GM12878 (cell line): ENCODE measurements at regions not wholly inside any gene's neighbourhood (a gene's known extent, or its start where the extent isn't known, plus 50 kb on each side); places are given as distances from the start of the nearest gene placed in this dataset.

ENCODE experiments used
- ATAC-seq: fragments of 200-7000 bp; cut with Tn5 transposase; 3 replicates; pipeline ENCODE4 v1.9.1; 2020; ENCODE audit warnings: mild to moderate bottlenecking, moderate library complexity
- BruUV-seq: library from RNA; stranded (reverse); fragments of 400-500 nt; replicated peaks from 2 replicates; lab custom pipeline; 2021; lab: Mats Ljungman, UMichigan
- CTCF ChIA-PET: fragments of 300-600 bp; sonication (Branson Sonifier 250); formaldehyde crosslinking; extraction: SDS; loops from one replicate; lab custom pipeline; 2021; ENCODE audit warnings: inconsistent platforms; lab: Yijun Ruan, JAX
- POLR2A ChIA-PET: fragments of 350-600 bp; formaldehyde crosslinking; extraction: SDS; loops from one replicate; lab custom pipeline; 2021; ENCODE audit warnings: inconsistent platforms; lab: Charles Lee
- RAD21 ChIA-PET: fragments of 300-600 bp; sonication (Branson Sonifier 250); formaldehyde crosslinking; loops from one replicate; lab custom pipeline; 2023; ENCODE audit warnings: antibody characterized with exemption; ENCODE audit not compliant: unreplicated experiment; lab: Charles Lee
- SMC1A ChIA-PET: fragments of 300-600 bp; sonication (Branson Sonifier 250); formaldehyde crosslinking; loops from one replicate; lab custom pipeline; 2023; ENCODE audit not compliant: unreplicated experiment, uncharacterized antibody; lab: Charles Lee
- DNase-seq: peaks from one replicate; pipeline ENCODE4 v3.0.0-alpha.2; 2011; ENCODE audit warnings: low read depth, low spot score
- FAIRE-seq: peaks from 3 replicates; lab custom pipeline; 2011; peaks lifted over from hg19 to GRCh38; lab: Jason Lieb, UNC
- H2AFZ ChIP-seq: 2 replicates; pipeline ENCODE4 v1.6.0; 2011; ENCODE audit warnings: low read depth, low read length, control low read depth; ENCODE audit not compliant: control insufficient read depth
- H3K27ac ChIP-seq: 2 replicates; pipeline ENCODE4 v1.5.1; 2011; ENCODE audit warnings: control low read depth; ENCODE audit not compliant: control insufficient read depth, insufficient read depth
- H3K27me3 ChIP-seq, 2 experiments: replicated peaks in 1 of 2; 2 replicates each; pipeline versions ENCODE4 v1.6.0 to v1.6.1; 2011; ENCODE audit warnings: low read length in 1 of 2; ENCODE audit not compliant: control insufficient read depth in 2 of 2, insufficient read depth in 2 of 2
- H3K36me3 ChIP-seq, 2 experiments: 2 replicates each; pipeline ENCODE4 v1.5.1; 2011; ENCODE audit warnings: low read length in 1 of 2; ENCODE audit not compliant: control insufficient read depth in 2 of 2, insufficient read depth in 2 of 2
- H3K4me1 ChIP-seq: 2 replicates; pipeline ENCODE4 v1.6.1; 2011; ENCODE audit warnings: mild to moderate bottlenecking, low read length, moderate library complexity, mixed read lengths; ENCODE audit not compliant: control insufficient read depth, insufficient read depth
- H3K4me2 ChIP-seq: 2 replicates; pipeline ENCODE4 v1.6.0; 2011; ENCODE audit warnings: control low read depth; ENCODE audit not compliant: control insufficient read depth, insufficient read depth
- H3K4me3 ChIP-seq: fragments of 200-600 bp; sonication (generic); 2 replicates; pipeline ENCODE4 v1.5.1; 2016
- H3K79me2 ChIP-seq: 2 replicates; pipeline ENCODE4 v1.6.0; 2011; ENCODE audit warnings: low read length; ENCODE audit not compliant: control insufficient read depth, insufficient read depth
- H3K9ac ChIP-seq: 2 replicates; pipeline ENCODE4 v1.8.0; 2011; ENCODE audit warnings: low read length, control low read depth, mixed read lengths; ENCODE audit not compliant: control insufficient read depth, insufficient read depth
- H3K9me3 ChIP-seq: replicated peaks from 3 replicates; pipeline ENCODE4 v1.5.1; 2011; ENCODE audit warnings: mild to moderate bottlenecking, low read length; ENCODE audit not compliant: control insufficient read depth, insufficient read depth
- H4K20me1 ChIP-seq: 2 replicates; pipeline ENCODE4 v1.6.0; 2011; ENCODE audit not compliant: control insufficient read depth, insufficient read depth
- BCL3 ChIP-seq: IDR thresholded peaks from 2 replicates; pipeline ENCODE4 v1.6.1; 2011; ENCODE audit warnings: borderline replicate concordance, low read depth, mild to moderate bottlenecking, moderate library complexity, low read length; ENCODE audit not compliant: insufficient read depth, poor library complexity, severe bottlenecking
- BHLHE40 ChIP-seq, 2 experiments: fragments of 450-650 bp in 1 of 2; IDR thresholded peaks; 2 replicates each; pipeline ENCODE4 v1.6.1; 2011 to 2017; ENCODE audit warnings: low read depth in 2 of 2, borderline replicate concordance in 1 of 2, improper control_type of control experiment in 1 of 2, low read length in 1 of 2, mild to moderate bottlenecking in 1 of 2
- GABPA ChIP-seq: IDR thresholded peaks from 2 replicates; pipeline ENCODE4 v1.6.1; 2014; ENCODE audit warnings: antibody characterized with exemption, low read depth, mild to moderate bottlenecking, inconsistent platforms
- HDAC6 ChIP-seq: fragments of 200-600 bp; sonication (generic); IDR thresholded peaks from one replicate; pipeline ENCODE4 v1.8.0; 2017; ENCODE audit warnings: antibody characterized with exemption; ENCODE audit not compliant: unreplicated experiment
- IKZF2 ChIP-seq, 2 experiments: fragments of 450-650 bp; IDR thresholded peaks; 2 replicates each; pipeline ENCODE4 v1.6.1; 2017; ENCODE audit warnings: mild to moderate bottlenecking in 2 of 2, moderate library complexity in 2 of 2
- JUNB ChIP-seq: IDR thresholded peaks from 2 replicates; pipeline ENCODE4 v1.6.1; 2016; ENCODE audit warnings: antibody characterized with exemption, mild to moderate bottlenecking
- NR2C2 ChIP-seq: IDR thresholded peaks from 2 replicates; pipeline ENCODE4 v1.6.1; 2011; ENCODE audit warnings: borderline replicate concordance, low read depth; ENCODE audit not compliant: control insufficient read depth, insufficient read length
- RBBP5 ChIP-seq: fragments of 200-600 bp; sonication (generic); conservative IDR thresholded peaks from 2 replicates; pipeline ENCODE4 v1.6.1; 2016
- SMAD1 ChIP-seq: fragments of 450-650 bp; IDR thresholded peaks from 2 replicates; pipeline ENCODE4 v1.6.1; 2018; ENCODE audit warnings: mild to moderate bottlenecking, low read depth; ENCODE audit not compliant: partially characterized antibody
- YY1 ChIP-seq: IDR thresholded peaks from 2 replicates; pipeline ENCODE4 v1.6.1; 2011; ENCODE audit warnings: low read depth, mild to moderate bottlenecking, low read length
- ZZZ3 ChIP-seq: IDR thresholded peaks from 2 replicates; pipeline ENCODE4 v1.6.1; 2011; ENCODE audit warnings: low read depth; ENCODE audit not compliant: control insufficient read depth, insufficient read length
- WGBS: methylation state at CpG from one replicate; pipeline ENCODE4 v1.1.6; 2016; ENCODE audit warnings: low lambda C conversion rate; ENCODE audit not compliant: insufficient replicate concordance, insufficient coverage; ENCODE audit errors: missing lambda C conversion rate; 5-methylcytosine and 5-hydroxymethylcytosine counted together
- in situ Hi-C: fragments of 300-500 bp; cut with MboI; formaldehyde crosslinking; loops from 9 replicates; pipeline ENCODE4 v1.14.3; 2018; ENCODE audit warnings: mixed read lengths
- intact Hi-C: fragments of 100-400 bp; cut with micrococcal nuclease; formaldehyde crosslinking; loops from one replicate; pipeline ENCODE4 v1.14.2; 2022; ENCODE audit not compliant: unreplicated experiment
- TF ChIP-seq, protein P1 (sequence below): fragments of 450-650 bp; IDR thresholded peaks from 2 replicates; pipeline ENCODE4 v1.6.1; 2018; ENCODE audit warnings: mild to moderate bottlenecking, low read depth, moderate library complexity; ENCODE audit not compliant: partially characterized antibody
- TF ChIP-seq, protein P2 (sequence below): IDR thresholded peaks from 2 replicates; pipeline ENCODE4 v1.6.1; 2011; ENCODE audit warnings: mild to moderate bottlenecking, low read depth, low read length, moderate library complexity; ENCODE audit not compliant: insufficient replicate concordance
- TF ChIP-seq, protein P3 (sequence below): fragments of 450-650 bp; IDR thresholded peaks from 2 replicates; pipeline ENCODE4 v1.6.1; 2017; ENCODE audit warnings: low read depth, mild to moderate bottlenecking, moderate library complexity

GRCh38 chr12:24153079-24153478 is 203.6 kb upstream of the SOX5 start:
- no TSS peak for BruUV-seq
- ATAC-seq = no peak

More at GRCh38 chr12:24153079-24153478, 203.6 kb upstream of the SOX5 start:
- ChIA-PET POLR2A (no interaction called here), CTCF (interaction anchor here (0.6 kb wide), 1 partner anchor 10 kb away, joined by 3 read pairs; no protein-coding TSS in a partner anchor), SMC1A (interaction anchor here (1.3 to 1.6 kb wide), 3 partner anchors 9 to 78 kb away, joined by 3 to 4 read pairs (median 4); no protein-coding TSS in a partner anchor), RAD21 (no interaction called here)
- Histone ChIP-seq H4K20me1 (no peaks in the 10 kb centered on the region), H3K27ac (no peak overlapping the region), H3K4me1 (no peaks in the 10 kb centered on the region), H3K9me3 (no peaks in the 10 kb centered on the region), H3K9ac (no peak overlapping the region), H3K79me2 (no peaks in the 10 kb centered on the region), H2AFZ (no peak overlapping the region), H3K4me3 (no peak overlapping the region), H3K36me3 (no peaks in the 10 kb centered on the region), H3K4me2 (no peak overlapping the region), H3K27me3 (no peaks in the 10 kb centered on the region)
- in situ Hi-C loops (no loop called here), intact Hi-C loops (no loop called here)
- no peak for FAIRE-seq
- 40% methylated on average over 2 of the region's 2 CpGs for WGBS
- DNase-seq = no peak
- no peak for TF ChIP-seq HDAC6
- TF ChIP-seq RBBP5 = no peak
- TF ChIP-seq IKZF2 (IDR thresholded peaks at IDR 0.05) = no peak
- no peak for TF ChIP-seq GABPA
- TF ChIP-seq, protein P1, sequence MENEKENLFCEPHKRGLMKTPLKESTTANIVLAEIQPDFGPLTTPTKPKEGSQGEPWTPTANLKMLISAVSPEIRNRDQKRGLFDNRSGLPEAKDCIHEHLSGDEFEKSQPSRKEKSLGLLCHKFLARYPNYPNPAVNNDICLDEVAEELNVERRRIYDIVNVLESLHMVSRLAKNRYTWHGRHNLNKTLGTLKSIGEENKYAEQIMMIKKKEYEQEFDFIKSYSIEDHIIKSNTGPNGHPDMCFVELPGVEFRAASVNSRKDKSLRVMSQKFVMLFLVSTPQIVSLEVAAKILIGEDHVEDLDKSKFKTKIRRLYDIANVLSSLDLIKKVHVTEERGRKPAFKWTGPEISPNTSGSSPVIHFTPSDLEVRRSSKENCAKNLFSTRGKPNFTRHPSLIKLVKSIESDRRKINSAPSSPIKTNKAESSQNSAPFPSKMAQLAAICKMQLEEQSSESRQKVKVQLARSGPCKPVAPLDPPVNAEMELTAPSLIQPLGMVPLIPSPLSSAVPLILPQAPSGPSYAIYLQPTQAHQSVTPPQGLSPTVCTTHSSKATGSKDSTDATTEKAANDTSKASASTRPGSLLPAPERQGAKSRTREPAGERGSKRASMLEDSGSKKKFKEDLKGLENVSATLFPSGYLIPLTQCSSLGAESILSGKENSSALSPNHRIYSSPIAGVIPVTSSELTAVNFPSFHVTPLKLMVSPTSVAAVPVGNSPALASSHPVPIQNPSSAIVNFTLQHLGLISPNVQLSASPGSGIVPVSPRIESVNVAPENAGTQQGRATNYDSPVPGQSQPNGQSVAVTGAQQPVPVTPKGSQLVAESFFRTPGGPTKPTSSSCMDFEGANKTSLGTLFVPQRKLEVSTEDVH = no peak
- no peak for TF ChIP-seq BHLHE40 (IDR thresholded peaks at IDR 0.05; ENCODE audit: borderline replicate concordance in 1 of 2, low read depth in 2 of 2, low read length in 1 of 2)
- TF ChIP-seq, protein P2, sequence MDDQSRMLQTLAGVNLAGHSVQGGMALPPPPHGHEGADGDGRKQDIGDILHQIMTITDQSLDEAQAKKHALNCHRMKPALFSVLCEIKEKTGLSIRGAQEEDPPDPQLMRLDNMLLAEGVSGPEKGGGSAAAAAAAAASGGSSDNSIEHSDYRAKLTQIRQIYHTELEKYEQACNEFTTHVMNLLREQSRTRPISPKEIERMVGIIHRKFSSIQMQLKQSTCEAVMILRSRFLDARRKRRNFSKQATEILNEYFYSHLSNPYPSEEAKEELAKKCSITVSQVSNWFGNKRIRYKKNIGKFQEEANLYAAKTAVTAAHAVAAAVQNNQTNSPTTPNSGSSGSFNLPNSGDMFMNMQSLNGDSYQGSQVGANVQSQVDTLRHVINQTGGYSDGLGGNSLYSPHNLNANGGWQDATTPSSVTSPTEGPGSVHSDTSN = no peak
- TF ChIP-seq SMAD1 = no peak
- TF ChIP-seq NR2C2 = no peak
- TF ChIP-seq, protein P3, sequence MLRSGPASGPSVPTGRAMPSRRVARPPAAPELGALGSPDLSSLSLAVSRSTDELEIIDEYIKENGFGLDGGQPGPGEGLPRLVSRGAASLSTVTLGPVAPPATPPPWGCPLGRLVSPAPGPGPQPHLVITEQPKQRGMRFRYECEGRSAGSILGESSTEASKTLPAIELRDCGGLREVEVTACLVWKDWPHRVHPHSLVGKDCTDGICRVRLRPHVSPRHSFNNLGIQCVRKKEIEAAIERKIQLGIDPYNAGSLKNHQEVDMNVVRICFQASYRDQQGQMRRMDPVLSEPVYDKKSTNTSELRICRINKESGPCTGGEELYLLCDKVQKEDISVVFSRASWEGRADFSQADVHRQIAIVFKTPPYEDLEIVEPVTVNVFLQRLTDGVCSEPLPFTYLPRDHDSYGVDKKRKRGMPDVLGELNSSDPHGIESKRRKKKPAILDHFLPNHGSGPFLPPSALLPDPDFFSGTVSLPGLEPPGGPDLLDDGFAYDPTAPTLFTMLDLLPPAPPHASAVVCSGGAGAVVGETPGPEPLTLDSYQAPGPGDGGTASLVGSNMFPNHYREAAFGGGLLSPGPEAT = no peak
- TF ChIP-seq JUNB = no peak
- no peak for TF ChIP-seq YY1
- TF ChIP-seq ZZZ3 = no peak
- no peak for TF ChIP-seq BCL3
